DMS153 (cell line): ENCODE measurements at regions not wholly inside any gene's neighbourhood (a gene's known extent, or its start where the extent isn't known, plus 50 kb on each side); places are given as distances from the start of the nearest gene placed in this dataset.

ENCODE experiments used
- DNase-seq: peaks from one replicate; lab custom pipeline; 2025; lab: John Stamatoyannopoulos, UW

DNA sequence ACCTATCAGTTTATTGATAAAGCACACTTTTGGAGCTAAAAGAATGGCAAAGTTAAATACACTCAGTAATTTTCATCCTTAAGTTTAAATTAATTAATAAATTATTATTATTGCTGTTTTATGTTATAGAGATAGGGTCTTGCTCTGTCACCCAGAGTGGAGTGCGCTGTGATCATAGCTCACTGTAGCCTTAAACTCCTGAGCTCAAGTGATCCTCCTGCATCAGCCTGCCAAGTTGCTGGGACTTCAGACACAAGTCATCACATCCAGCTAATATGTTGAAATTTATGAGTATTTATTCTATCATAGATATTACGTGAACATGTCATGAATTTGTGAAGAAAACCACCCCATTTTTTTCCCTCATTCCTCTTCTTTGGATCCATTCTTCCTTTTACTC lies 64.2 kb downstream of the GJA1 start:
- DNase-seq, result no peak

DNA sequence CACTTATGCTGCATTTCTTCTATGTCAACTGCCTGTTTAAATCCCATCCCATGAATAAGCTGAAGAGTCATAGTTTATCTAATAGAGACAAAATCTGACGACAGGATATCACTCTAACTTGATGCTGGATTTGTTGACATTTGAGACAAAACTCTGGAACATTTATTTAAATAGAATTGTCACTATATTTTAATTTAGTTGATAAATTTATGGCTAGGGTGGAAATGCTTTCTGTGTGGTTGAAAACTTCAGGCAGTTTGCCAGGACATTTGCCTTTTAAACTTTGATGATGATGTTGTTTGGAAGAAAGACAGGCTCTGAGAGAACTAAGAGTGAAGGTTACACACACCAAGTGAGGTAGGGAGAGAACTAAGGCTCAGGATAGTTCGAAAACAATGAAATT lies 68.1 kb downstream of the GJA1 start:
- DNase-seq, result no peak

DNA sequence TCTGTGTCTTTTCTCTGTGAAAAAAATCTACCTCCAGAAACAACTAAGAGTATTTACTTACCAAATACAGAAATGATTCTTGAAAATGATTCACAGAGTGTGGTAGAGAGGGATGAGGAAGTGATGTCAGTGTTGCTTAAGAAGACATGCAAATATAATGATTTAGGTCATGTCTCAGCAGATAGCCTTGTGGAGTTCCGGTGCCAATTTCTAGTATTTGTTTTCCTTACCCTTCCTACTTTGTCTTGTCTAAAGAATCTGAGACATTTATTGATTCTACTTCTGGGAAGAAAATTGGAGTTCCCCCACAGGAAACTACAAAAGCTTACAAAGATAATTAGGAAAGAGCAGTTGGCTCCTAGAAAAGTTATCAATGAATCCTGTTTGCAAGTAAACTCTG lies 68.8 kb downstream of the GJA1 start:
- DNase-seq, result no peak

DNA sequence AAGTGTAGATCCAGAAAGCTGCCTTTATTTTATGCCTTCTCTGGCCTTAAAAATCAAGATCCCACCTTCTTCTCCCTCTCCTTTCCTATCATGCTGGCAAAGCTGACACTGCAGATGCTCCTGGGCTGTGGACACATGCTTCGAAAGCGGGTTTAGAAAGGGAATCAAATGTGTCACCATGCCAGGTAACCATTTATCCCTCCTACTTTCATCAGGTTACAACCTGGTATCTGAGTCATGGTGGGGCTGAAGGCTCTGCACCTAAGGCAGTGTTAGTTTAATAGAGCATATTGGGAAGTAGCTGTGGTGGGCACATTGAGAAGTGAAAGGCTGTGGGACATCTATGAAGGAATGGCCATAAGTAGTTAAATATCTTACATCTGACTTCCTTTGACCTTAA lies 69.8 kb downstream of the GJA1 start:
- DNase-seq, result no peak

DNA sequence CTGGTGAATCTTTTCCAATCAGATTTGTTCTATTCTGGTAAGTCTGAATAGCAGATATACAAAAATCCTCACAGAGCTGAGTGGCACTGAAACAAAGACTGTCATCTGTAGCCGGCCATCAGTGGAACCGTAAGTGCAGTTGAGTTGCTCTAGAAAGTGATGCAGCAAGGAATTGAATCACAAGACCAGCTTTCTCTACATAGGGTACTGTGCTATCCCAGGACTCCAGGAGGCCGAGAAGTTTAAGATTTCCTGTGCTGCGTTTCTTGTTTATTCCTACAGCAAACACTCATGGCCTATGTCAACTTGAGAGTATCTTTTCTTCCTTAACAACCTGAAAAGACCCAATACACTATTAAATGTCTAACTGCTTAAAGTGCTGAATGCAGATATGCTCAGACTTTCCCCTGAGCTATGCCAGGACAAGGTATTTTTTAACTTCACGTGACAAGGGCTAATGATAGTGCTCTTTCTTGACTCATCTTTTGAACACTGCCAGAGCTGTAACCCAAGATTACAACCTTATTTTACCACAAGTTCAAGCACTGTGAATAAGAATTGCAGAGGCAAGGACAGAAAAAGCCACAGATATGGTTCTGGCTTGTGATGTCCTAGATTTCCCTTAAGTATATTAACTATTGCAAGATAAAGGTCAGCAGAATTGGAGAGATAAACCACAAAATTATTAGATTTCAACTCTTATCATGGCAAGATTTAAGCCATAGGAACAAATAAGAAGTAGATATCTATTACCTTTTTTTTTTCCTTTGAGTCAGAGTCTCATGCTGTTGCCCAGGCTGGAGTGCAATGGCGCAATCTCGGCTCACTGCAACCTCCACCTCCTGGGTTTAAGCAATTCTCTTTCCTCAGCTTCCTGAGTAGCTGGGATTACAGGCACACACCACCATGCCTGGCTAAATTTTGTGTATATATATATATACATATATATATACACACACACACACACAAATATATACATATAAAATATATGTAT lies 71.6 kb downstream of the GJA1 start:
- DNase-seq, result no peak

DNA sequence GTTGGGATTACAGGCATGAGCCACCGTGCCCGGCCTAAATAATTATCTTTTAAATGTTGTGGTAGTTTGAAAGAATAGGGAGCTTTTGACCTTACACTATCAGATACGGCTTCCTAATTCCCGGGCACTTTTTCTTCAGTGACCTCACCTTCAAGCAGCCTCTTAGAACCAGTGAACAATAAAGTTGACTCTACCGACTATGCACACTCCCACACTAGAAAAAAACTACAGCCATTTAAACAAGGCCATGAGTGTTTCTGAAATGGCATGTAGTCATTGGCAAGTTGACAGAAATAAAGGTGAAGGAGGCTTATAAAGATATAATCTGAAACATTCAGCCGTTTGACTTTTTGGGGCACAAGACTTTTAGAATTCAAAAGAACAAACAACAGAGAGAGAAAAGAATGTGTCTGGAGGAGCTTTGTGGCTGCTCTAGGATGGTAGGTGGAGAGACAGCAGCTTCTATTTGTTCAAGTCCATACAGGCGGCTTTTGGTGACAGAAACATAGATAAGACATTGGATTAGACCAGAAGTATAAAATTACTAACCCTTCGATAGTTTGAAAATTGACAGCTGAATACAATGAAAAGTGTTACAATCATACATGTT lies 75.2 kb downstream of the GJA1 start:
- no peak for DNase-seq

DNA sequence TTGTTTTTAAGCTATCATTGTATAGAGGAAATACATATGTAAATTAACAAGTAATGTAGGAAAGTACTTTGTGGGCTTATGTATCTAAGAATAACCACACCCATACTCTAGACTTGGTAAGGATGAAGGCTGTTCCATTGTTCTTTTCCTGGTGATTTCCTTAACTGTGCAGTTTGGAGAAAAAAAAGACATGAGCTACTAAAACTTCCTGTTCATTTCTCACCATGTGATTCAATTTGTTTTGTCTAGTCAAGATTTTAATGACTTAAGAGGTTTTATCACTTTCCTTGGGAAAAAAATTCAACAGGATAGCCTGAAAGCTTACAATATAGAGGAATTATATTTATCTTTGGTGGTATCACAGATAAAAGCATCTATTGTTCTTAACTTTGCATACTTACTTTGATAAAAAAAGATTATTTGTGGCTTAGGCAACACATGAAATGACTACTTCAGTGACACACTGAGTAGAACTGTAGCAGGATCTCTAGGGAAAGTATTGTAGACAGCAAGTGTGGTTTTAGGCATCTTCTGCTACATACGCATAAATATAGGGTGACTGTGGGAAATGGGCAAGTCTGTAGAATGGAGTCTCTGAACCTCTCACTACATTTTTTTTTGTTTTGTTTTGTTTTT lies 80.3 kb downstream of the GJA1 start:
- DNase-seq, result no peak

DNA sequence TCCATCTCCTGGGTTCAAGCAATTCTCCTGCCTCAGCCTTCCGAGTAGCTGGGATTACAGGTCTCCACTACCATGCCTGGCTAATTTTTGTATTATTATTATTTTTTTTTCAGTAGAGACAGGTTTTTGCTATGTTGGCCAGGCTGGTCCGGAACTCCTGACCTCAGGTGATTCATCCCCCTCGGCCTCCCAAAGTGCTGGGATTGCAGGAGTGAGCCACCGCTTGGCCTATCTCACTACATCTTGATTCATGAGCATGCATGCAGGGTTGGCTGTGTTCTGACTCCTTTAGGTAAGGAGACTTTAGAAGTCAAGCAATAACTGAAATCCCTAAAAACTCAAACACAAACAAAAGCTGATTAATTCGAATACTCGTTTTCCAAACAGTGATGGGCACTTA lies 80.9 kb downstream of the GJA1 start:
- no peak for DNase-seq

DNA sequence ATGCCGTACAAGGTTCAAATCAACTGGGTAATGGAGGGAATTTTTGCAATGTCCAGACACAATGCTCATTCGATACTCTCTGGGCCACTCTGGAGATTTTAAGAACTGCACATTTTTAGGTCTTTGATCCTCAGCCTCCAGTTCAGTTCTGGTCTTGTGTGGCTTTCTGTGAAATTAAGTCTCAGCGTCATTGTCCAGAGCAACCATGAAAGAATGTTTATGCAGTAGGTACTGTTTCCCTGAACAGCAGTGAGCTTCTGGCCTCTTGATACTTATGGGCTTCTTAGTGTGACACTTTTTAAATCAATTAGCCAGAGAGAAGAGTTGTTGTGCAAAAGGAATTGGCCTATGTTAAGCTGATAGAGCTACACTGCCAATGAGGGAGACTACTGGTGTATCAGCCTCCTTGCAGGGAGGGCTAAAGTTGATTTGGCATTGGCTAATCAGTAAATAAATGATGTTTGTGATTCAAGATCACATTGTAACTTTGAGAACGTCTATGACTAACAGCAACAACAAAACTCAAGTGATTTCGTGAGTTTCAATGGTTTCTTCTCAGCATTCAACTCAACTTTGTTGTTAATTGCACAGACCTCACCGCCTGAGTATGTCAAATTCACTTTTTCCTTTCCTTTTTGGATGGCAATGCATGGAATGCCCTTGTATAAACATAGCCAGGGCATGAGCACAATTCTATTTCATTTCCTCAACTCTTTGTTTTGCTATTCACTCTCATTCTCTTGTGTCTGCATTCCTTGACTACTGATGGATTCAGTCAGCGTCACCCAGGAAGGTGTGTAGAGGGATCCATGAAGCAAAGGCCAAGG lies 85.1 kb downstream of the GJA1 start:
- DNase-seq, result no peak

DNA sequence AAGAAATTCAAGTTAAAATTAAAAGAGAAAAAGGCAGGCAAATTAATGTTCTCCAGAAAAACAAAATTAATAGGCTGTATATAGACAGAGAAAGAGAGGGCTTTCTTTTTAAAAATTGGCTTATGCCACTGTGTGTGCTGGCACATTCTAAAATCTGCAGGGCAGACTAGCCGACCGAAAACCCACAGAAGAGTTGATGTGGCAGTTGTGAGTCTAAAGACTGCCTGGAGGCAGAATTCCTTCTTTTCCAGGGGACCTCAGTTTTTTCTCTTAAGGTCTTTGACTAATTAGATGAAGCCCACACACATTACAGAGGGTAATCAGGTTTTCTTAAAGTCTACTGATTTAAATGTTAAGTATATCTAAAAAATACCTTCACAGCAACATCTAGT lies 85.7 kb downstream of the GJA1 start:
- DNase-seq, result no peak

DNA sequence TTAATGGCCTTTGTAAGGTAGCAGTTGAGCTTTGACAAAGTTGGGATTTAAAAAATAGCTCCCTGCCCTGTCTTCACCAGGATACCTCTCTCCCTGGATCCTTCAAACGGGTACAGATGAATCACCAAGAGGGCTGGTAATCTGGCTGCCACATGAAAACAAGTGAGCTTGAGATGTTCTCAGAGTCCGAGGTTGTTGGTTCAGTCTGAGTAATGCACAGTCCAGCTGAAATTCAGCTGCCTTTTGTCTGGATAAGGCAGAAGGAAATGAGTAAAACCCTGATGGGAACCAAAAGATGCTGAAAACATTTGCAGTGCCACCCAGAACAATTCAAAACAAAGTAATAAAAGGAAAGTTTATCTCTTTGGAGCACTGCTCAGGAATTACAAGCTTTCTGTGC lies 86.8 kb downstream of the GJA1 start:
- DNase-seq, result no peak

DNA sequence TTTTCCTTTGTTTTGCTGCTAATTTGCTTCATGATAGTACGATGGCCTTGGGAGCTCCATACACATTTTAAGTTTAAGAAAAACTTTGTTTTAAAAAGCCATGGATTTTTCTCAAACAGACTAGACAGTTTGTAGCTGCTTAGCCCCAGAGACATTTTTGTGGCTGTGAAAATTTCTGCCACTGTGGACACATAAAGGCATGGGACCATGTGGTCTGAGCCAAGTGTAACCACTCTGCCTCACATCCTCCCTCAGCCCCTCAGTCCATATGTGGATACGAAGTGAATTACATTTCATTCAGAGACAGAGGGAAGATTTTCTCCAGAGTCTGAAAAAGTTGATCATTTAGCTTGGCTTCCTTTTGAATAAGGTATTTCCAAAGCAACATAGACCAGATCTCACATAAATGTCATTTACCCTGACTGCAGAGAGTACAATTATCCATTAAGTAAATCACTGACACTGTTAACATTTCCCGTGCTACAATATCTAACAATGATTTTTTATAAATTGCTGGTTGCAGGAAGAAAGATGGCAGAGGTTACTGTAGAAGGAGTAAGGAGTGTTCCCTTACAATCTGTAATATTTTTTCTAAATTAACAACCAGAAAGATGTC lies 87.4 kb downstream of the GJA1 start:
- no peak for DNase-seq

DNA sequence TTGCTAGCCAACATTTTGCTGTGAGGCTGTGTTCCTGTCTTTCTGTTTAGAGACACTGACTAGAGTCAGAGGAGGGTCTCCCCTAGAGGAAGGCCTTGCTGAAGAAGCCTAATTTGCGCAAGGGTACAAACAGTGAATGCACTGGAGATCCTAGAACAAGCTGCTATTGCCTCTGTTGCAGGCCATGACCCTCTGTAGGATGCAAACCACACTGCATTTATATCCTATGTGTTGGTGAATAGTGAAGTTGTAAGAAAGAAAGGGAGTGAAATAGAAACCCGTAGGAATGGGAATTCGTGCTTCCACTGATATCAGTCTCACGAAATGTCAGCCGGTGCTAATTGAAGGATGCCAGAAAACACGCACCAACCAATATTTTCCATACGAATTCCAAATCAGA lies 88.2 kb downstream of the GJA1 start:
- no peak for DNase-seq

DNA sequence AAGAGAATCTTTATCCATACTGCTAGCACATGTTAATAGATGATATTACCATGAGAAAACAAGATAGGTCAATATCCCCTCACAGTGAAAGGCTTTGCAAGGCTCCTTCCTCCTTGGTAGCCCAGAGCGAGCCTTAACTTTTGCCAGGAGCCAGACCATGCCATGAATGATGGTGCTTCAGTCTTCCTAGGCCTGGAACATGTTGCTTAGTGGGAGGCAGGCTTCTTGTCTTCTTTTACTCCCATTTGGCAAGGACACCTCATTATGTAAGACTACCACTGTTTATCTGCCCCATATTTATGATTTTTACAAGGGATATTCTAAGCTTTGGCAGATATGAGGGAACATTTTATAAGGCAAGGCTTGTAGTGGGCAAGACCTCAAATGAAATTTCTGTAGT lies 90.8 kb downstream of the GJA1 start:
- DNase-seq, result no peak

DNA sequence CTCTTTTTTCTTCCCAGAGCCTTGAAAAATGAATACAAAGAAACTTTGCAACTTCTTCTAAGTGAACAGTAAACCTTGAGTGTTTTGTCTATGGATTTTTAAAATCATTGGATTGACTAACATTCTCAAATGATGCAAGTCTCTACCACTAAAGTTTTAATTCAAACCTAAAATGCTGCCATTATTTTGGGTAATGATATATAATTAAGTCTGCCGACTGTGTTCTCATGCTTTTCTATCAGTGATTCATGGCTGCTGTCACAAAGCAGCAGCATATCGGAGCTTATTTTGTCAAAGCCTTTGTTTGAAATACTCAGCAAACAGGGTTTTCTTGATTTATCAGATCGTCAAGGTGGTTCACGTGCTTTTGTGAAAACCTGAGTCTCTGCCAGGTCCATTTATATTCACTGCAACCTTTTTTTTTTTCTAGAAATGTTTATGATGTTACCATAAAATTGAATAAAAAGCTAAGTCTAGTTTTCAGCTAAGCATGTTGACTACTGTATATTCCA lies 96.3 kb downstream of the GJA1 start:
- no peak for DNase-seq

DNA sequence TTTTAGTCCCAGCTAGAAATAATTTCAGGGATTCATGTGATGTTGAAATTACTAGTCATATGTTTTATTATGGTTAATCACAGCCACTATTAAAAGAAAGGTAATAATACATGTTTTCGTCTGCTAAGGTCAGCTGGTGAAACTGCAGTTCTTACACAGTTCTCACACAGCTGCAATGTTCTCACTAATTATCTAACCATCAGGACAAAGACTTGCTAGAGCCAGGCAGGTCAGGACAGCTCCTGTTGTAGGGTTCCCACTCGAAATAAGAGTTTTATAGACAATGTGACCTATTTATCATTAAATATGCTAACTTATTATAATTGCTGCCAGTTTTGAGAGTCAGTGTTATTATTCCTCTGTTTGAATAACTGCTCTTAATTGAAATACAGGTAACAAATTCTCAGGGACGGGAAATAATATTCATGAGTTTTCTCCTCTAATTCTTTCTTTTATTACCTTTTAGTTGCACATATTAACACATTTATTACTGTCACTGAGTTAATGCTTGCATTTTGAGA lies 97.9 kb downstream of the GJA1 start:
- peak; percentile 13 for DNase-seq

DNA sequence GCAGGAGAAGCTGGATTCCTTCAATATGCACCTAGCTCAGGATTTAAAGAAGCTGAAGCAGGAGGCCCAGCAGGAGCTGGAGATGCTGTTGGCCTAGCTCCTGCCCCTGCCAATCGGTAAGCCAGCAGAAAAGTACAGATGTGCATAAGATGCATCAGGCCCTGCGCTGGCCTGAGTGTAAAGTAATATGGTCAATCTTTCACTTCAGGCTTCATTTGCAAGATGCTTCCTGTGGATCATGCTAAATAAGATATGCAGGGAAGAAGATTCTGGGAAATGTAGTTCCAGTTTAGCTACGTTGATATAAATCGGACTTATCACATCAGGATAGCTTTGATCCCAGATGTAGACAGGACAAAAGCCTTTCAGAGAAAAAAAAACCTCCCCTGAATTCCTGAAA lies 100.3 kb downstream of the GJA1 start:
- no peak for DNase-seq

DNA sequence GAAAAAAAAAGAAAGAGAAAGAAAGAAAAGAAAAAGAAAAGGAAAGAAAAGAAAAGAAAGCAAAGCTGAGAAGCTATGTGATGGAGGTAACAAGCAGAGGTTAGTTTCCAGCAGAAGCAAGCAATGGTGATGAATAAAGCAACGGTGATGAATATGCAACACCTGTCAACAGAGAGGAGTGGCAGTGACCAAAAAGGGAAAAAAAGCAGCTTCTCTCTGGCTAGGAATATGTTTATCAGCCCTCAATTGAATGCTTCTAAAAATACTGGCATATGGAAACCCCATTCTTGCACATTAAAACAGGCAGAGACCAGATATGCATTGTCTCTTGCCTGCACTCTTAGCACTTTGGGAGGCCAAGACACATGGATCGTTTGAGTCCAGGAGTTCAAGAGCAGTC lies 100.9 kb downstream of the GJA1 start:
- DNase-seq, result no peak

DNA sequence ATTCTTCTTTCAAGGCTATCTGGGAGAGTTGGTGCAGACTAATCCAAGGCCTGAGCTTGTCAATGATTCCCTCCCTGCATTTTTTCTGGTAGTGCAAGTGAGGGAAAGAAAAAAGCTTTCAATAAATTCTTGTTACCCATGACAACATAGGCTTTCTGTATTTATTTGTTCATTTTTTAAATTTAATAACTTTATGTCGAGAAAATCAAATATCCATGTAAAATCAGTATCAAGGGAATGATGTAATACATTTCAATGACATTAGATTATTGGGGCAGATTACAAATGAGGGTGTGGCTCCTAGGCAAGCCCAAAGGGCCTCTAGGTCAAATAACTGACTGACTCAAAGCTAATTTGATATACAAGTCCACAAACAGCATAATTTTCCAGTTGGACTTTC lies 104.0 kb downstream of the GJA1 start:
- no peak for DNase-seq

DNA sequence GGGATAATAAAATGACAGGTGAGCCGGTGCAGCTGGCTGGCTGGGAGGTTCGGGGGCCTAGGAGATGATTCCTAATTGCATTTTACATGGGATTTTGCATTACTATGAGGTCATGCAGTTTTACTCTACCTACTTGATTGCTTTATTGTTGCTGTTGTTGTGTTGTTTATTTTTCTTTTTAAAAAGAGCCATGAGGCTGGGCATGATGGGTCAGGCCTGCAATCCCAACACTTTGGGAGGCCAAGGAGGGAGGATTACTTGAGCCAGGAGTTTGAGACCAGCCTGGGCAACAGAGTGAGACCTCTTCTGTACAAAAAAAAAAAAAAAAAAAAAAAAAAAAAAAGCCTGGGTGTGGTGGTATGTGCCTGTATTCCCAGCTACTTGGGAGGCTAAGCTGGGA lies 104.8 kb downstream of the GJA1 start:
- no peak for DNase-seq

DNA sequence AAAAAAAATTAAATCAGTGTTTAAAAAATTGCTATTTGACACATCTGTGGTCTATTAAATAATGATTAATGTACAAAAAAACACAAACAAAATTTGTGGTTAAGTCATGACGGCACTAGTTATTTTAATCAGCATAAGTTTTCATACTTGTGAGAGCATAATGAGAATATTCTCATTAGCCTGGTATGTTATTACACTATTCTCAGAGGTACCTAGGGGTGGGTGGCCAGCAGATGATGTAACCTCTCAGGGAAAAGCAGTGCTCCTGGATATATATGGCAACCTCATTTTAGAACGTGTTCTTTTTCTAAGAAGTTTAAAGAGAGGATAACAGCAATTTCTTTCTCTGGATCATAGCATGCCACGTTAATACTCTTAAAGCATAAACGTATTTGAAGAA lies 109.2 kb downstream of the GJA1 start:
- no peak for DNase-seq
